RPMI7951 (cell line): ENCODE measurements at regions not wholly inside any gene's neighbourhood (a gene's known extent, or its start where the extent isn't known, plus 50 kb on each side); places are given as distances from the start of the nearest gene placed in this dataset.

ENCODE experiments used
- DNase-seq: peaks from one replicate; pipeline ENCODE4 v3.0.0-alpha.2; 2012; ENCODE audit warnings: low read depth

DNA sequence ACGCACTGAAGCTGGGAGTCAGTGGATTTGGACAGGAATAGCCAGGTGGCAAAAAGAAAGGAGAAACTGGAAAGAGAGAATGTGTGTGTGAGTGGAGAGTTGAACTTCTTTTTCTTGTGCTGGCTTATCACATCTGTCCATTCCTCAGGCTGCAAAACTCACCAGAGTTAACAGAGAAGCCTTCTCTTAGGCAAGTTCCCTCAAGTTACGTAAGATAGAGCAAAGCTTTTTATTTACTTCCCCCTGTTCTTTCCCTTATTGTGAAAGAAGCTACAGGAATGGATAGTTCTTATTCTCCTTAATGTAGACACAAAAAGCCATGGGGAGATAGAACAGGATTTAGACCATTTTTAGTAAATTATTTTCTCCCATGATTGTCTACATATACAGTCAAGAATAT, 188.6 kb downstream of the BMP2 start:
- no peak for DNase-seq

DNA sequence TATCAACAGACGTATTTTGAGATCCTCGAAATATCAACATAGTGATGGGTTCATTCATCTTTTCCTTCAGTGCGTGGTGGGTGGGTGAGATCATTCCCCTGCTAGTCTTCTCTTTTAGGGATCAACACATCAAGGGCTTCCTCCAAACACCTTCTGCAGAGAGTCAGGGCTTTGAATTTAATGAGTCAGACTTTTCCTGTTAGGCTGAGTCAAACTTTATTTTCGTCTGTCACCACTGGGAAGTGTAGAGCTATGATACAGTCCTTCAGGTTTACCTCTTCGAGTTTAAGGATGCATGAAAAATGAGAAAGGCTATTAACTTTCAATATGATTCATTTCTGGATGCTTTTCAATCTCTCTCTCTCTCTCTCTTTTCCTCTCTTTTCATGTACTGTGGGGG, 189.1 kb downstream of the BMP2 start:
- no peak for DNase-seq

DNA sequence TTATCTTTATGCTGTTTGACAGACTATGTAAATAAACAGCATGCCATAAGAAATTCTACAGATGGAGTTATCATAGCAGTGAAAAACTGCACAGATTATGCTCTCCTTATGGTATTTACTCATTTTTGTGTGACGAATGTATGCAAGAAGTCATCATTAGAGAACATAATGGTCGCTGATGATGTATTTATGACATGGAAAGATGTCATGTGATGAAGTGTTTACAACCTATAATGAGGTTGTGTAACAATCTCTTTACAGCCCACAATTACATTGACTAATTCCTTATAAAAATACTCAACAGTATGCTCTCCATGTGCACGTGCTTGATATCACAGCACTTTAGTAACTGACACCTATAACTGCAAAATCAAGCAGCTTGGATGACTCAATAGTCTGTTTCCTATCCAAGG, 192.4 kb downstream of the BMP2 start:
- DNase-seq = no peak

DNA sequence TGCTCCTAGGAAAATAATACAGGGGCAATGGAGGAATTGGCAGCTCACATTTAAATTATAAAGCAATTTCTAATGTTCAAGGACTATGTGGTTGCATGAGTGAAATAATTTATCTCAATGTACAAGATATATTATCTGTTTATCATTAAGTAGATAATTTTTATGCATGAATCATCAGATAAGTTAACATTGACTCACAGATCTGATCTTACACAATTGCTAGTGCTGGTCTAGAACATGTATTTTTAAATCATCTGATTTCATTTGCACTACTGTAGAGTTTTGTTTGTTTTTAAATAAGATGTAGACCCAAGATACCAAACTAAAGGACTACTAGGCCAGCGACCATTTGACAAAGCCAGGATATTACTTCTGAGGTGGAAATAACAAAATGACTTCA, 199.2 kb downstream of the BMP2 start:
- no peak for DNase-seq

DNA sequence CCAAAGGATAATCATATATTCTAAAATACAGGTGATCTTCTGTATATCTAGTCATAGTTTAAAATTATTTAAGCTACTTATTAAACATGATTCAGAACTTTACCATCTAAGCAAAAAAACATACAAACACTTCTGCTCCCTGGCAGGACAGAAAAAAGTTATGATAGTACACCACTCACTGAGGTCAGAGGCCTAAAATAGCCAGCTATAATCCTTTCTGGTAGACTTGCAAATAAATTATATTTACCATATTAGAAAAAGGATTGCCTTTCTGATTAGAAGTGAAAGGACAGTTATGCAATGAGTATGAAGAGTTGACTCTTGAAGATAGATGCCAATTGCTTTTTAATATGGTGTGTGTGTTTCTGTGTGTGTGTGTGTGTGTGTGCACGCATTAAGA, 207.4 kb downstream of the BMP2 start:
- DNase-seq = no peak

DNA sequence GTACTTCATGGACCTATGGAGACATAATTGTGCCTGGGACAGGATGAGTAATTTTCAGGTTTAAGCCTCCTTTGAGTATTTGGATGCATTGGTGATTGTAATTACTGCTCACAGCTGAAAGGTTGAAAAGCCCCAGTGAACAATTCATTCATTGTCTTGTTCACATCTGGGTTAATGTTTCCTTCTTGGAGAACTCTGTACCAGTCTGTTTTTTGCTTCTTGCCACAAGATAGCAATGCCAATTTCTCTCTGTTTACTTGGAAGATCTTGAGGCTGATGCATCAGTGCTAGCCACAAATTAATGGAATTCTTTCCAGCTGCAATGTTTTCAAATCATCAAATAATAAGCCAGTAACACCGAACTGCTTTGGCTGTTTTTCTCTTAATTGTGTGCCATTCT, 207.8 kb downstream of the BMP2 start:
- DNase-seq = no peak

DNA sequence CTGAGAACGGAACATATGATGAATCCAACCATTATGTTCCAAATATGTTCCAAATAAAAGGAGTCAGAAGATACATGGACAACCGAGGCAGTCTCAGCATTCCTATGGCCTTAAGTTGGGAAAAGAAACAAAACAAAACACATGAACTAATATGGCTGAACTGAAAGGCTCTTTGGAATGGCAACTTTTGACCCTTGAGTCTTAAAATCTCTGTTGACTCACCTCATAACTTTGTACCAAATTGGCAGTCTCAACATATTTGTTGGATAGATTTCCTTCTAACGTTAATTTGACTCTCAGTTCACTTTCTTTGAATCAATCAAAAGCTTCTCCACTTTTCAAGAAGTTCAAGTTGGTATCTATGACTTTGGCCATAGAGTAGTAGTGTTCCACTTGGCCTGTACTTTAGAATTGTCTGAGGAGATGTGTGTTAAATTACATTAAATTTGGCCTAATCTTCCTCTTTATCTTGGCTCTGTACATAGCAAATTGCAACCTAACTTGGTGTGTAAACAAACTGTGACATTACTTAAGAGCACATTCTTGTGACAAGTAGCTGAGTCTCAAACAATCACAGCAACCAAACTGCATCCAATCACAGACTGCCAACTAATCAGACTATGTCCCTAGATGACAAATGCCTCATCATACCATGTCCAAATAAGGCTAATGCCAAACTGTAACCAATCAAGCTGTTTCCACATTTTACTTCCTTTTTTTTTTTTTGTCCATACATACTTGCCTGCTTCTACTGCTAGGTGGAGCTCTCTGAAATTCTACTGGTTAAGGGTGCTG, 208.8 kb downstream of the BMP2 start:
- peak; percentile 7 for DNase-seq

DNA sequence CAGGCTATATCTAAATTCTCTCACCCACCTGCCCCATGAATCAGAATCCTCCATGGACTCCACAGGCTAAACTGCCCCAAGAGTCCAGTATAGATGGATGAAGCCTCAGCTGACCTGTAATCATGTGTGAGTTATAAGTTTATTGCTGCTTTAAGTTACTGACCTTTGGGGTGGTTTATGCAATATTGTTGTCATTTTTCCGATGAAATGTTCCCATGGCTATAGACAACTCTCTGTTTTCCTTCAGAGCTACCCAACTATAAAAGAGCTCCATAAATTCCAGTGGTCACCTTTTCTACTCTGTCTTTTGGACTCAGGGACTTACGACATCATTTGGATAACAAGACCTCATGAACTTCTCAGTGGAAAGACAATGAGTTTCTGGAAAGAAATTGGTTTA, 212.1 kb downstream of the BMP2 start:
- DNase-seq = no peak

DNA sequence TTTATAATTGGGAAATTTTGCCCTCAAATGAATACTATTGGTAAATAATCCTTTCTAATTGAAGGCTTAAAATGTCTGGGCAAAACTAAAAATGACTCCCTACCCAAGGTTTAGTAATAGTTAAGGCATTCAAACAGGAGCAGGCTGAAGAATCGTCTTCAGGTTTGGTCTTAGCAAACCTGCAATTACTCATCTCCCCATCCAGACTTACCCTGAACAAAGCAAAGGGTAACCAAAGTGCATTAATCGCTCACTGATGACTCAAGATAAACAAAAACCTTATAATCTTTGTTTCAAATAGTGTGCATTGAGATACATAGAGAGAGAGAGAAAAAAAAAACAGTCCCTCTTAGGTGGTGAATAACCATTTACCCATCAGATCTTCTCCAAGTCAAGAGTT, 225.5 kb downstream of the BMP2 start:
- DNase-seq = no peak

DNA sequence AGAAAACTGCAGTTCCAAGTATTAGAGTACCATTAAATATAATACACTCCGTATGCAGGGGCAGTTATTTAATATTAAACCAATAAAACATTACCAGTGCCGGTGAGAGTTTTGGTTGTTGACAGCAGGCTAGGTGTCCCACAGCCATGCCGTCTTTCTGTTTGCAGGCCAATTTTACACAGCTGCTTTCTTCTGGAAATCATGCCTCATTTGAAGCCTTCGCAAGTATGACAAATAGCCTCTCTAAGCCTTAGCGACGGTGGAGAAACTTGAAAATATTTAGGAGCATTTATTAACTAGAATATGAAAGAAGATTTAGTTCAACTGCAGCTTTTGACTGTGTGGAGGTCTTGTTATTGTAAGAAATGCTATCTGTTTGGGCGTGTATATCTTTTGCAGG, 226.0 kb downstream of the BMP2 start:
- DNase-seq = no peak

DNA sequence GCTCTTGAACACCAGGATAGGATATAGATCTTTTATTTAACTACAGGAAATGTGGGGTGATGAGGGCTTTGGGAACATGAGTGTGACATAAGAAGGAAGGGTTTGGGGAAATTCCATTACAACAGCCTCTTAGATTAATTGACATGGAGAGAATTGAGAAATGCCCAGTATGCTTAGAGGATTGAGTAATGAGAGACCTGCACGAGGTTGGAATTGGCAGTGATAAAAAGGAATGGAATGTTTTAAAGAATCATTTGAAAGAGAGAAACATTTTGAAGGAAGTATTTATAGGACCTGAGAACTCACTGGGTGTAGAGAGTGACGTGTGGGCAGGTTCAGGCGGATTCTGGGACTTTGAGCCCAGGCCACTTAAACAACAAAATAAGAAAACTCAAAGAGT, 227.0 kb downstream of the BMP2 start:
- no peak for DNase-seq

DNA sequence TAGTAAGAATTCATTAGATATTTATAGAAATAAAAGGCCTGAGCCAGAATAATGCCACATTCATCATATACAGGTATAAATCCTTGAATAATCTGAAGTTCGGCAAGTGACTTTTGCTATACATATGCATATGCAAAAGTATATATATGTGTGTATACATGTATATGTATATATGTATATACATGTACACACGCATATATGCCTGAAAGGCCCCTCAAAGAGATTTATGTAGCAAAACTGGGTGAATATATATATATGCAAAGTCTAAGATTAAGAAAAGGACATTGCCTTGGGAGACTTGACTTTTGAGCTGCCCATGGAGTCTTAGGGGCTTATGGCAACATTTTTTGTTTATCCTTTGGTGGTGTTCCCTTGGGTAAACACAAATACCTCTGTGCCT, 231.4 kb downstream of the BMP2 start:
- no peak for DNase-seq

DNA sequence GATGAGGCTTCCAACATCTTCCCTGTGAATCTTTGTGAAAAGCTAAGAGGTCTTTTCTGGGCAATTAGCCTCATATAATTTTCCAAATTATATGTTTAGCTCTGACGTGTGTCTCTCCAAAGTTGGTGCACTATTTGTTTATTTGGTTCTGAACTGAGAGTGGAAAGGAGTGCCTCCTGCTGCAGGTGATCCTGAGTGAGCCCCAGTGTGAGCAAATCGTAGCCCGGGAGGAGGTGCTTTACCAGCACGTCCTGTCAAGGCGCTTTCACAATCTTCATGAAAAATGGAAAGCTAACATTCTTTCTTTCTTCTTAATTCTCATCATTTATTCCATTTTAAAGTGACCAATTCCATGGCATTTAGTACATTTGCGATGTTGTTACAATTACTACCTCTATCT, 231.9 kb downstream of the BMP2 start:
- no peak for DNase-seq

DNA sequence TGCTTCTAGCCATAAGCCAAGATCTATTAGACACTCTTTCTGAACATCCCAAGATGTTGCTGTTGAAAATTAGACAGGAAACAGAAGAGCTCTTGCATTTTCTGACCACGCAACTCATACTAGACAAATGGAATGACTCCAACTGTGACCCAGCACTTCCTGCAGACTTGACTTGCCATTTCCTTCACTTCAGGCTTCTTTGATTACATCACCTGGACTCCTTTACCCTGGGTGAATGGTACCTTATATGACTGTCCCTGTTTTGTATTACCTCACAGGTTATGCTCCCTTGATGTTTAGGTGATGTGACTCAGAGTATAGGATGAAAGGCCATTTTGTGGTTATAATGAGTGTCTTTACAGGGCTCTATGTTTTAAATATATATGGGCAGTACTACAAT, 236.1 kb downstream of the BMP2 start:
- no peak for DNase-seq

DNA sequence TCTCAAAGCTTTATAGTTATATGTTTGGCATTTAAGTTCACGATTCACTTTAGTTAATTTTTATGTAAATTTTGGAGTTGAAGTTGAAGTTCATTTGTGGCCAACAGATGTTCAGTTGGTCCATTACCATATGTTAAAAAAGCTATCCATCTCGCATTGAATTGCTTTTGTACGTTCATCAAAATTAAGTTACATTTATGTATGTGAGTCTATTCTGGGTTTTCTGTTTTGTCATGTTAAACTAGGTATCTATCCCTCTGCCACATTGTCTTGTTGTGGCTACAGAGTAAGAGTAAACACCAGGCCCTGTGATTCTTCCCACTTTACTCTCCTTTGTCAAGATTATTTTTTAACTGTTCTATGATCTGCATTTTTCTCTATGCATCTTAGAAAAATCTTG, 237.3 kb downstream of the BMP2 start:
- no peak for DNase-seq

DNA sequence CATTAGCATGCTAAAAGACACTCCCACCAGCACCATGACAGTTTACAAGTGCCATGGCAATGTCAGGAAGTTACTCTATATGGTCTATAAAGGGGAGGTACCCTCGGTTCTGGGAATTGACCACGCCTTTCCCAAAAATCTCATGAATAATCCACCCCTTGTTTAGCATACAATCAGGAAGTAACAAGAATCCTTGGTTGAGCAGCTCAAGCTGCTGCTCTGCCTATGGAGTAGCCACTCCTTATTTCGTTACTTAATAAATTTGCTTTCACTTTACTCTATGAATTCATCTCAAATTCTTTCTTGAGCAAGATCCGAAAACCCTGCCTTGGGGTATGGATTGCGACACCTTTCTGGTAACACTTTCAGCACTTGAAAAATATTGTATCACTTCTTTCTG, 243.0 kb downstream of the BMP2 start:
- DNase-seq = no peak

DNA sequence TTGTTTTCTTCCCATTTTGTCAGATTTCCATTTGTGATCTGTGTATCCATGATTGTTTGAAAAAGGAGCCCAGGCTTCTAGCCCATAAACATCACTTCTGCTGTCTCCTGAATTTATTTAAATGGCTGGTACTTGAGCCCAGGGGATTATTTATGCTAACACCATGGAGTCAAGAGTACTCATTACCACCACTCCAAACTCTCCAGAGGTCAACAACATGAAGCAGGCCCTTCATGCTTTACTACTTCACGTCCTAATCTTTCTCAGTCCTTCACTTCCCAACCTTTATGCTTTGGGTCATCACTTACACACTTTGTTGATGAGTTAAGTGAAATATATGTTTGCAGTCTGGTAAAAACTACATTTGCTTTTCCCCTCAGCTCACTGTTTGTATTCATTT, 247.8 kb downstream of the BMP2 start:
- no peak for DNase-seq

DNA sequence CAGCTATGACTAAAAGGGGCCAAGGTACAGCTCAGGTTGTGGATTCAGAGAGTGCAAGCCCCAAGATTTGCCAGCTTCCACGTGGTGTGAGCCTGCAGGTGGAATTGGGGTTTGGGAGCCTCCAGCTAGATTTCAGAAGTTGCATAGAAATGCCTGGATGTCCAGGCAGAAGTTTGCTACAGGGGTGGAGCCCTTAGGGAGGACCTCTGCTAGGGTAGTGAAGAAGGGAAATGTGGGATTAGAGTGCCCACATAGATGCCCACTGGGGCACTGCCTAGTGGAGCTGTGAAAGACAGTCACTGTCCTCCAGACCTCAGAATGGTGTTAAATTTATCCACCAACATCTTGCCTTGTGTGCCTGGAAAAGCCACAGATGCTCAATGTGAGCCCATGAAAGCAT, 255.1 kb downstream of the BMP2 start:
- no peak for DNase-seq

DNA sequence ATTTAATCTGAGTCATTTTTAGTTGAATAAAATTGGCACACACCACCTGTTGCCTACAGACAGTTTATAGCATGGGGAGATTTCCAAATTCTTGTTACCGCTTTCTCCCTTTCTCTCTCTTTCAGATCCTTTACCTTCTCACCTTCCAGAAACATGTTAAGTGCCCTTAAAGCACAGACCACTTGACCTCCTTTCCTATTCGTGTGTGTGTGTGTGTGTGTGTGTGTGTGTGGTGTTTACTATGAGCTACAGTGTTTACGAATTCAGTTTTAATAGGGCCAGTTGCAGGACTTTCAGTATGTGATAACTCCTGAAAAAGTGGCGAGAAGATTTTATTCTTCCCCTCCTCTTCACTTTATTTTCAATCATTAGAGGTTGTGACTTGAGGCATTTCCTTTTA, 258.1 kb downstream of the BMP2 start:
- no peak for DNase-seq

DNA sequence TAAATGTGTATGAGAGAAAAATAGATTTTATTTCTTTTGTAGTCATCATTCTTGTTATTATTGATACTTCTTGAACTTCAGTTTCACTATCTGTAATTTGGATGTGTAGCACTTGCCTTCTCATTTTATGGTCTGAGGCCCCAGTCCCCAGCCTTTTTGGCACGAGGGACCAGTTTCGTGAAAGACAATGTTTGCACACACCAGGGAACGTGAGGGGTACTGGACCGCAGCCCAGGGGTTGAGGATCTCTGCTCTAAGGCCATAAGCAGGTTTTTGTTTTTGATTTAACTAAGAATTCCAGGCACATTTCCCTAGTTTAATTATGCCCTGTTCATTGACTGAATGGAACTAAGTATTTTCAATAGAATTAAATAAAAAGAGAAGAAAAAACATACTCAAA, 261.5 kb downstream of the BMP2 start:
- DNase-seq = no peak

DNA sequence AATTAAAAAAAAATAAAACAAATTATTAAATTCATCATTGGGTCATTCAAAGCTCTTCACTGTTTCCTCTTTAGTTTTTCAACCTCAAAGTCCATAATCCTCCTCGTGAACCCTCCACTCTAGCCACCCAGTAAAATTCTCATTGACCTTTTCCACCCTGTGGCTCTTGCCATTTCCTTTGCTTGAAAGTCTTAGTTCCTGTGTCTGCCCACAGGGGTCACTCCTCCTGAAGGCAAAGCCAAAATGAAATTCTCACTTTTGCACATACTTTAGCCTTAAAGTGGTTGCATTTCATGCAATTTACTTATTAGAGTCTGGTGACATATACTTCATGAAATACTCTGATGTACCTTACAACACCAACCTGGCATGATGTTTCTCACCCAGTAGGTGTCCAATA, 263.7 kb downstream of the BMP2 start:
- no peak for DNase-seq

DNA sequence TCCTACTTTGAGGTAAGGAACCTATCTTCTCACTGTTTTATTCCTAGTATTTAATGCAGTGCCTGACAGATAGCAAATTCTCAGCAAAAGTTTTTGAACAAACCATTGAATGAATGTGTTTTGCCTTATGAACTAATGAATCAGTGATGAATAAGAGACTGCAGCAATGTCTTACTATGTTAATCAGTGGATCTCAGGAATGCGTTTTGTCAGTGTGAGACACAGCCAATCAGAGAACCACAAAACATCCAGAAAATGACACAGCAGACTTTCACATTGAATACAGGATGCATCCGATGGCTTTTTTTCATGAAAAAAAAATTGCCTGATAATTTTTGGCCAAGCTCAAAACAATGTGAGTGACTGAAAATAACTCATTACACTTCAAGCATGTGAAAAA, 270.5 kb downstream of the BMP2 start:
- DNase-seq = no peak

DNA sequence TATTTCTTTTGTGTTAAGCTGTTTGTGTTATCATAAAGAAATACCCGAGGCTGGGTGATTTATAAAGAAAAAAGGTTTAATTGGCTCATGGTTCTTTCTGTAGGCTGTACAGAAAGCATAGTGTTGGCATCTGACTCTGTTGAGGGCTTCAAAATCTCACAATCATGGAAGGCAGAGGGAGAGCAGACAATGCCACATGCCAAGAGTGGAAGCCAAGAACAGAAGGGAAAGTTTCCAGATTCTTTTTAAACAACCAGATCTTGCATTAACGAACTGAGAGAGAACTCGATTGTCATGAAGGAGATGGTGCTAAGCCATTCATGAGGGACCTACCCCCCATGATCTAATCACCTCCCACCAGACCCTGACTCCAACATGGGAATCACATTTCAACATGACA, 290.1 kb downstream of the BMP2 start:
- DNase-seq = no peak

DNA sequence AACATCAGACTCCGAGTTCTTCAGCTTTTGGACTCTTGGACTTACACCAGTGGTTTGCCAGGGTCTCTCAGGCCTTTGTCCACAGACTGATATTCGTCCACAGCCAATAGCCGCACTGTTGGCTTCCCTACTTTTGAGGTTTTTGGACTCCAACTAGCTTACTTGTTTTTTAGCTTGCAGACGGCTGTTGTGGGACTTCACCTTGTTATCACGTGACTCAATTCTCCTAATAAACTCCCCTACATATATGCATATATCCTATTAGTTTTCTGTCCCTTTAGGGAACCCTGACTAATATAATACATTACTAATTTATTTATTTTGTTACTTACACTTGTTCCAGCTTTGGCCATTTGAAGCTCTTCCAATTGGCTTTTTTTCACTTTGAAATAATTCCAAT, 311.3 kb downstream of the BMP2 start:
- no peak for DNase-seq
